ENCODE measurements at regions not wholly inside any gene's neighbourhood (a gene's known extent, or its start where the extent isn't known, plus 50 kb on each side); places are given as distances from the start of the nearest gene placed in this dataset.
"Not testable (repeated sequence)": the region's sequence is repeated elsewhere in the genome, so short reads cannot be mapped to it uniquely, and the experiment has no call there.

DNA sequence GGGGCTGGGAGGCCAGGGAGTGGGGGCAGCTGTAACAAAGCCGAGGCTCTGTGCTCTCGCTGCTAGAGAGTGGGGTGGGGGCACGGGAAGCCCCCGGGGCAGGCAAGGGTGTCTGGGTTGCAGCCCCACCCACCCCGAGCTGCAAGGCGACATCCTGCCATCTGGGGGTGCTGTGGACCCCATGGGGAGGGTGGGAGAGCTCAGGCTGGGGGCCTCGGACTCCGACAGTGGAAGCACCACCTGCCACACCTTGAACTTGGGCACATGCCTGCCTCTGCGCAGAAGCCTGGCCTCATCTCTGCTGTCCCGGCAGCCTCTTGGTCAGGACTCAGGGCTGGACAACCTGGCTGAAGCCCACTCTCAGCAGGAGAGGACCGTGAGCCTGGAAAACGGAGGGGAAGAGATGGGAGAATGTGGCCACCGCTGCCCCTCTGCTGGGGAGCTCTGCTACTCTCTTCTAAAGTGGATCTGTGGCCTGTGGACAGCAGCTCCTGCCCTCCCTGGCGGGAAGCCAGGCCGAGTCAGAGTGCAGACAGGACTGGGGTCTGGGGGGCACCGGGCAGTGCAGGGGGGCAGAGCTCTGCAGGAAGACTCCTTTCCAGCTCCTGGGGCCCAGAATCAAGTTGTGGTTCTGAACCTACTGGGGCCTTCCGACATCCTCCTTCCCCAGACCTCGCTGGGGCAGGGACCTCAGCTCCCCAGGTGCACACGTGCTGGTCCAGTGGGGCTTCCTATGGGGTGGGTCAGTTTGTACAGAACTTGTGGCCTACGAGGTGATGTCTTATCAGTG, 207.2 kb downstream of the BANP start:
- TF ChIP-seq, protein P1, sequence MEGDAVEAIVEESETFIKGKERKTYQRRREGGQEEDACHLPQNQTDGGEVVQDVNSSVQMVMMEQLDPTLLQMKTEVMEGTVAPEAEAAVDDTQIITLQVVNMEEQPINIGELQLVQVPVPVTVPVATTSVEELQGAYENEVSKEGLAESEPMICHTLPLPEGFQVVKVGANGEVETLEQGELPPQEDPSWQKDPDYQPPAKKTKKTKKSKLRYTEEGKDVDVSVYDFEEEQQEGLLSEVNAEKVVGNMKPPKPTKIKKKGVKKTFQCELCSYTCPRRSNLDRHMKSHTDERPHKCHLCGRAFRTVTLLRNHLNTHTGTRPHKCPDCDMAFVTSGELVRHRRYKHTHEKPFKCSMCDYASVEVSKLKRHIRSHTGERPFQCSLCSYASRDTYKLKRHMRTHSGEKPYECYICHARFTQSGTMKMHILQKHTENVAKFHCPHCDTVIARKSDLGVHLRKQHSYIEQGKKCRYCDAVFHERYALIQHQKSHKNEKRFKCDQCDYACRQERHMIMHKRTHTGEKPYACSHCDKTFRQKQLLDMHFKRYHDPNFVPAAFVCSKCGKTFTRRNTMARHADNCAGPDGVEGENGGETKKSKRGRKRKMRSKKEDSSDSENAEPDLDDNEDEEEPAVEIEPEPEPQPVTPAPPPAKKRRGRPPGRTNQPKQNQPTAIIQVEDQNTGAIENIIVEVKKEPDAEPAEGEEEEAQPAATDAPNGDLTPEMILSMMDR (IDR thresholded peaks at IDR 0.05) = not testable (repeated sequence)
- TF ChIP-seq KAT7 (CRISPR knock-in tag; IDR thresholded peaks at IDR 0.05; ENCODE audit: borderline replicate concordance); NFE2L1 (CRISPR knock-in tag; IDR thresholded peaks at IDR 0.05); CREB1 (CRISPR knock-in tag; IDR thresholded peaks at IDR 0.05): not testable (repeated sequence)
- TF ChIP-seq, protein P2, sequence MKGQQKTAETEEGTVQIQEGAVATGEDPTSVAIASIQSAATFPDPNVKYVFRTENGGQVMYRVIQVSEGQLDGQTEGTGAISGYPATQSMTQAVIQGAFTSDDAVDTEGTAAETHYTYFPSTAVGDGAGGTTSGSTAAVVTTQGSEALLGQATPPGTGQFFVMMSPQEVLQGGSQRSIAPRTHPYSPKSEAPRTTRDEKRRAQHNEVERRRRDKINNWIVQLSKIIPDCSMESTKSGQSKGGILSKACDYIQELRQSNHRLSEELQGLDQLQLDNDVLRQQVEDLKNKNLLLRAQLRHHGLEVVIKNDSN (CRISPR knock-in tag; IDR thresholded peaks at IDR 0.05) = not testable (repeated sequence)
- TF ChIP-seq, protein P3, sequence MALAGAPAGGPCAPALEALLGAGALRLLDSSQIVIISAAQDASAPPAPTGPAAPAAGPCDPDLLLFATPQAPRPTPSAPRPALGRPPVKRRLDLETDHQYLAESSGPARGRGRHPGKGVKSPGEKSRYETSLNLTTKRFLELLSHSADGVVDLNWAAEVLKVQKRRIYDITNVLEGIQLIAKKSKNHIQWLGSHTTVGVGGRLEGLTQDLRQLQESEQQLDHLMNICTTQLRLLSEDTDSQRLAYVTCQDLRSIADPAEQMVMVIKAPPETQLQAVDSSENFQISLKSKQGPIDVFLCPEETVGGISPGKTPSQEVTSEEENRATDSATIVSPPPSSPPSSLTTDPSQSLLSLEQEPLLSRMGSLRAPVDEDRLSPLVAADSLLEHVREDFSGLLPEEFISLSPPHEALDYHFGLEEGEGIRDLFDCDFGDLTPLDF (CRISPR knock-in tag; IDR thresholded peaks at IDR 0.05) = not testable (repeated sequence)
- TF ChIP-seq, protein P4, sequence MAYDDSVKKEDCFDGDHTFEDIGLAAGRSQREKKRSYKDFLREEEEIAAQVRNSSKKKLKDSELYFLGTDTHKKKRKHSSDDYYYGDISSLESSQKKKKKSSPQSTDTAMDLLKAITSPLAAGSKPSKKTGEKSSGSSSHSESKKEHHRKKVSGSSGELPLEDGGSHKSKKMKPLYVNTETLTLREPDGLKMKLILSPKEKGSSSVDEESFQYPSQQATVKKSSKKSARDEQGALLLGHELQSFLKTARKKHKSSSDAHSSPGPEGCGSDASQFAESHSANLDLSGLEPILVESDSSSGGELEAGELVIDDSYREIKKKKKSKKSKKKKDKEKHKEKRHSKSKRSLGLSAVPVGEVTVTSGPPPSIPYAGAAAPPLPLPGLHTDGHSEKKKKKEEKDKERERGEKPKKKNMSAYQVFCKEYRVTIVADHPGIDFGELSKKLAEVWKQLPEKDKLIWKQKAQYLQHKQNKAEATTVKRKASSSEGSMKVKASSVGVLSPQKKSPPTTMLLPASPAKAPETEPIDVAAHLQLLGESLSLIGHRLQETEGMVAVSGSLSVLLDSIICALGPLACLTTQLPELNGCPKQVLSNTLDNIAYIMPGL (CRISPR knock-in tag; IDR thresholded peaks at IDR 0.05) = not testable (repeated sequence)

Measured in WTC11 (cell line).